ENCODE measurements at regions not wholly inside any gene's neighbourhood (a gene's known extent, or its start where the extent isn't known, plus 50 kb on each side); places are given as distances from the start of the nearest gene placed in this dataset.

GRCh38 chr12:30320561-30320960 lies 375.1 kb downstream of the IPO8 start:
- no peaks in the 10 kb centered on the region for H3K9me3 Mint-ChIP-seq (ENCODE audit: unreplicated experiment)
- no peaks in the 10 kb centered on the region for H3K4me1 Mint-ChIP-seq (ENCODE audit: unreplicated experiment)
- no peak overlapping the region for H3K4me3 Mint-ChIP-seq (ENCODE audit: unreplicated experiment)
- H3K36me3 Mint-ChIP-seq (ENCODE audit: unreplicated experiment): no peaks in the 10 kb centered on the region
- no peak for DNase-seq (ENCODE audit: extremely low spot score, unreplicated experiment)
- H3K27me3 Mint-ChIP-seq (ENCODE audit: unreplicated experiment): no peaks in the 10 kb centered on the region
- no peak overlapping the region for H3K27ac Mint-ChIP-seq (ENCODE audit: unreplicated experiment)
- no peak for TF ChIP-seq CTCF (IDR thresholded peaks at IDR 0.05)

- Mint-ChIP-seq H3K9me3 (ENCODE audit: unreplicated experiment) (peaks cover 9% of the 10 kb centered on the region), H3K36me3 (ENCODE audit: unreplicated experiment) (no peaks in the 10 kb centered on the region), H3K27ac (ENCODE audit: unreplicated experiment) (no peak overlapping the region), H3K4me3 (ENCODE audit: unreplicated experiment) (no peak overlapping the region), H3K27me3 (ENCODE audit: unreplicated experiment) (peaks cover 16% of the 10 kb centered on the region), H3K4me1 (ENCODE audit: unreplicated experiment) (no peaks in the 10 kb centered on the region)
- DNase-seq (ENCODE audit: extremely low spot score, unreplicated experiment): no peak
- no peak for TF ChIP-seq CTCF (IDR thresholded peaks at IDR 0.05)
These were observed 381.1 kb downstream of the IPO8 start for GRCh38 chr12:30314506-30315100.

- Mint-ChIP-seq H3K4me3 (ENCODE audit: unreplicated experiment) (no peak overlapping the region), H3K27me3 (ENCODE audit: unreplicated experiment) (peaks cover 18% of the 10 kb centered on the region), H3K9me3 (ENCODE audit: unreplicated experiment) (peaks cover 9% of the 10 kb centered on the region), H3K36me3 (ENCODE audit: unreplicated experiment) (no peaks in the 10 kb centered on the region), H3K27ac (ENCODE audit: unreplicated experiment) (no peak overlapping the region), H3K4me1 (ENCODE audit: unreplicated experiment) (no peaks in the 10 kb centered on the region)
- TF ChIP-seq CTCF (IDR thresholded peaks at IDR 0.05): no peak
- no peak for DNase-seq (ENCODE audit: extremely low spot score, unreplicated experiment)
These were observed 387.5 kb downstream of the IPO8 start for GRCh38 chr12:30308010-30308717.

GRCh38 chr12:30304528-30304927 lies 391.1 kb downstream of the IPO8 start:
- Mint-ChIP-seq H3K36me3 (ENCODE audit: unreplicated experiment) (no peaks in the 10 kb centered on the region), H3K4me1 (ENCODE audit: unreplicated experiment) (no peaks in the 10 kb centered on the region), H3K9me3 (ENCODE audit: unreplicated experiment) (no peaks in the 10 kb centered on the region), H3K27ac (ENCODE audit: unreplicated experiment) (no peak overlapping the region), H3K27me3 (ENCODE audit: unreplicated experiment) (peaks cover 11% of the 10 kb centered on the region), H3K4me3 (ENCODE audit: unreplicated experiment) (no peak overlapping the region)
- DNase-seq (ENCODE audit: extremely low spot score, unreplicated experiment): no peak
- TF ChIP-seq CTCF (IDR thresholded peaks at IDR 0.05): no peak

- H3K4me1 Mint-ChIP-seq (ENCODE audit: unreplicated experiment): no peaks in the 10 kb centered on the region
- TF ChIP-seq CTCF (IDR thresholded peaks at IDR 0.05): no peak
- H3K27ac Mint-ChIP-seq (ENCODE audit: unreplicated experiment): no peak overlapping the region
- no peak overlapping the region for H3K4me3 Mint-ChIP-seq (ENCODE audit: unreplicated experiment)
- no peaks in the 10 kb centered on the region for H3K36me3 Mint-ChIP-seq (ENCODE audit: unreplicated experiment)
- H3K9me3 Mint-ChIP-seq (ENCODE audit: unreplicated experiment): no peaks in the 10 kb centered on the region
- H3K27me3 Mint-ChIP-seq (ENCODE audit: unreplicated experiment): peaks cover 19% of the 10 kb centered on the region
- DNase-seq (ENCODE audit: extremely low spot score, unreplicated experiment): no peak
These were observed 394.4 kb downstream of the IPO8 start for GRCh38 chr12:30301291-30301690.

All from osteocyte (in vitro differentiated cells).